HG03097 (cell line): ENCODE measurements at regions not wholly inside any gene's neighbourhood (a gene's known extent, or its start where the extent isn't known, plus 50 kb on each side); places are given as distances from the start of the nearest gene placed in this dataset.
"Not testable (repeated sequence)": the region's sequence is repeated elsewhere in the genome, so short reads cannot be mapped to it uniquely, and the experiment has no call there.

Experiments used
- ATAC-seq: cut with Tn5 transposase; IDR thresholded peaks from one replicate; pipeline ENCODE4 v1.9.1; 2021; ENCODE audit not compliant: unreplicated experiment, low FRiP score

DNA sequence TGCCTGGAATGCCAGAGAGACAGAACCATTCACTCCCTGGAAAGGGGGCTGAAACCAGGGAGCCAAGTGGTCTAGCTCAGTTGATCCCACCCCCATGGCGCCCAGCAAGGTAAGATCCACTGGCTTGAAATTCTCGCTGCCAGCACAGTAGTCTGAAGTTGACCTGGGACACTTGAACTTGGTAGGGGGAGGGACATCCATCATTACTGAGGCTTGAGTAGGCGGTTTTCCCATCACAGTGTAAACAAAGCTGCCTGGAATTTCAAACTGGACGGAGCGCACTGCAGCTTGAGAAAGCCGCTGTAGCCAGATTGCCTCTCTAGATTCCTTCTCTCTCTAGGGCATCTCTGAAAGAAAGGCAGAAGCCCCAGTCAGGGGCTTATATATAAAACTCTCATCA lies 310.7 kb upstream of the DPPA4 start:
- ATAC-seq, result no peak

DNA sequence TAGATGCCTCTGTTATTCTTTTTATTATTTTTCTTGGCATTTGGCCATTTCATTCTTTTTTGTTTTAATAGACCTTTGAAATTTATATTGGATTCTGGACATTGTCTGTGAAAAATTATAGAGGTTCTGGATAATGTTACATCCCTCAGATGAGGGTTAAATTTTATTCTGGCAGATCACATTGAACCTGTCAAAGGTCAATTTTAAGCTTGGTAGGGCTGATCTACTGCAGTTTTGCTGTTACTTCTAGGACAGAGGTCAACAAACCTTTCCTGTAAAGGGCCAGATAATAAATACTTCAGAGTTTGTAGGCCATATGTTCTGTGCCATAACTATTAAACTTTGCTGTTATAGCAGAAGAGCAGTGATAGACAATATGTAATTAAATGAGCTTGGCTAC lies 318.9 kb upstream of the DPPA4 start:
- no peak for ATAC-seq

DNA sequence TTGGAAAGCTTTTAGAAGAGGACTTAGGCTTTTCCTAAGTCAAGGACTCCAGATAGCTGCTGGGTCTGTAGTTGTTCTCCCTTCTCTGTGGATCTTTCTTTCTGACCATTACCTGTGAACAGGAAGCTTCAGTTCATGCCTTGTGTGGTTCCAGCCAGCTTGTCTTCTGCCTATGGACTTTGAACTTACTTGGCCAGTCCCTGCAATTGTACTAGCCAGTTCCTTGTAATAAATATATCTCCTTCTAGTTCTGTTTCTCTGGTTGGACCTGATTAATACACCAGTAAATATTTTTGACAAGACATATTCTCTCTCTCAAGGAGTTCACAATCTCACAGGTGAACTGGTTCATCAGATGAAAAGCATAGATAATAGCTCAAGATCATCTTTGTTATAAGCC lies 341.3 kb upstream of the DPPA4 start:
- ATAC-seq, result no peak

DNA sequence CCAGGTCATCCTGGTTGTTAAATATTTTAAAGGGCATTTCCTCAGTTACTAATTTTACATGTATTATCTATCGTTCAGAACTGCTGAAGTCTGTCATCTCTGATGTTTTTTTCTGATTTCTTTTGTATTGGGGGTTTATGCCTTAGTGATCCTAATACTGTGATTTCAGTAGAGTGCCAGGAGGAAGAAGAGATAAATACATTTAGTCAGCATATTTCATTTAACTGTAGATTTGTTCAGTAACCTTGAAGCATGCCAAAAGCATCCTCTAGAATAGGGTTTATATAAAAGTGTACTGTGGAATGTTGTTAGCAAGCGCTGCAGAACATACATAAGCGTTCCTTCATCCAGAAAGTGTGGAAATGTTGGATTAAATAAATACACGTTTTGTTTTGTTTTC lies 342.3 kb upstream of the DPPA4 start:
- ATAC-seq, result no peak

DNA sequence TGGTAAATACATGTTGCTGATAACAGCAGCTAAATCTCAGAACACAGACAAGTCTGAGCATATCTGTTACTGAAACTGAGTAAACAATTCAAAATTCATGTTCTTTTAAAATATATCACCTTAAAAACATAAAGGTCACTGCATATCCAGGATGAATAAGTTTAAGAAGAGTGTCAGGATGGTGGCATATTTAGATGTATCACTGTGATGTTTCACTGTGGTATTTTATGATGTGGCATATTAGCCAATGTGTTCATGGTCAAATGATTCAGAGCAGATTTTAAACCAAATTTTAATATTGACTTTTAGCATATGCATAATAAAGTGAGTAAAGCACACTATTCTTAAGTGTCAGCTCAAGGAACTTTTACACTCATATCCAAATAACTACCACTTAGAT lies 346.4 kb upstream of the DPPA4 start:
- ATAC-seq, result no peak

DNA sequence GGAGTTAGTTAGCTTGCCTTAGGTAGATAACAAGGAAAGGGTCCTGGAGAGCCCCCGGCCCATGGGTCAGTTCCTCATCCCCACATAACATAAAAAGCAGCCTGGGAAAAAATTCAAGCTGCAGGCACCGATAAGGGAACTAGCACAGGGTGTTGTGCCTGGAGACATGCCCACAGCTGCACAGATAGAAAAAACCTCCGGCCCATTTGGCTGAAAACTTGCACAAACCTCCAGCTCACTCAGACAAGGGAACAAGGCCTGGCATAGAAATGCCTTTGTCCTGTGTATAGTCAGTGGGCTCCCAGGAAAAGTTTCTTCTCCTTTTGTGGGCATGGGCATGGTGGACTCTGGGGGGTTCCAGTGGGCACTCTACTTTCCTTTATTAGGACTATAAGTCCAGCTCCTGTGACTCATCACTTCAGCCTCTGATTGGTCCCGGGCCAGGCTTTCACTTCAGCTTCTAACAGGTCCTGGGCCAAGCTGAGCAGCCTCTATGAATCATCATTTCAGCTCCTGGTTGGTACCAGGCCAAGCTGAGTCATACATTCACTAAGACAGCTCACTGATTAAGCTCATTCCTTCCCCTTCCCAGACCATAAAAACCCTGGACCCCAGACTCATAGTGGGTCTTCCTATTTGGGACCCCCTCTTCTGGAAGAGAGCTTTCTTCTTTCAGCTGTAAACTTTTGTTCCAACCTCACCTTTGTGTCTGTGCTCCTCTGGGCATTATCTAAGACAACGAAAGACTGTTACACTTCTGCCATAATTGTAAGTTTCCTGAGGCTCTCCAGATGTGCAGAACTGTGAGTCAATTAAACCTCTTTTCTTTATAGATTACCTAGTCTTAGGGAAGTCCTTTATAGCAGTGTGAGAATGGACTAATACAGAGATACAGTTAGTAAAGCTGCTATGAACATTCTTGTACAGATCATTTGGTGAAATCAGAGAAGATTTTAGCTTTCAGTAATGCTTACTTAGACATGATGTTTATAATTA lies 348.0 kb upstream of the DPPA4 start:
- no peak for ATAC-seq

DNA sequence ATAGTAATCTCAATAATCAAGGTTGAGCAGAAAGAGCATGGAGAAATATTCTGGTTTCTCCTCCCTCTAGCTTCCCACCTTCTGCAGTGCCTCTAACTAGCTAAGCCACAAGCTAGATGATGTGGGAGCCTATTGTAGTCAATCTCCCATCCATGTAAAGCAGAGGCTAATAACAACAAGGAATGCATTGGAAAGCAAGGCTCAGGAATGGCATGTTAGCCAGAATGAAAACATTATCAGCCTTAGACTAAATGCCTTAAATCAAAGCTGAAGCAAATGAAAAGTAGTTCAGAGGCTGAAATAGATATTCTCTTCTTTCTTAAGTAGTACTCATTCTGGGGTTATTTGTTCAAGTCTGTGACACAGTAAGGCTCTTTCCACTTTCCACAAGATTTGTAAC lies 350.3 kb upstream of the DPPA4 start:
- no peak for ATAC-seq

DNA sequence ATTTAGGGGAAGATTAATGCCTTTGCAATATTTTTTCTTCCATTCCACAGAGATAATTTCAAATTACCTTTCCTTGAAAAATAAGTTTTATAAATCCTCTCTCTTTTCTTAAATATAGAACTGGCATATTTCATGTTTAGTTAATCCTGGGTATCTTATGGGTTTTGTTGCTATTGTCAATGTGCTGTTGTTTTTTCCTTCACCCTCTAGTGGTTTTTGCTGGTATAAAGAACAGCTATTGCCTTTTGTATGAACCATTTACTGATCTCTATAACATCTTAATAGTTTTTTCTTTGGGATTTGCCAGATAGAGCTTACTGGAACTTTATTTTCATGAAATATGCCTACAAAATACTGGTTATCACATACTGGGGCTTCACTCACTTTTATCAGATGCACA lies 359.6 kb upstream of the DPPA4 start:
- ATAC-seq, result no peak

DNA sequence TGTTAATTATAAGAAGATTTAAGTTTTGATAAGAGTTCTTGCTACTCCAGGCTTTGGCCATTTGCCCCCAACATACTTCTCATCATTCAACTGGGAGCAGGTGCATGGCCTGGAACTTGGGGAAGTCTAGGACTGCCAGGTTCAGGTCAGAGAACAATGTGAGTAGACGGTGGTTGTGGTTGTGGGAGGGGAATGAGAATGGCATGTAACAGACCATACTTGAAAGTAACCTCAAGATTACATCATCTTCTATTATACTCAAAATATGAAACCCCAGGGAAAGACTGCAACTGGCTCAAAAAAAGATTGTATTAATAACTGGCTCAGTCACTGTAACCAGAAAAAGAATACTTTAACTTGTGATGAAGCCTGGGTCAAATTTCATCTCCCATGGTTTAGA lies 364.9 kb upstream of the DPPA4 start:
- no peak for ATAC-seq

DNA sequence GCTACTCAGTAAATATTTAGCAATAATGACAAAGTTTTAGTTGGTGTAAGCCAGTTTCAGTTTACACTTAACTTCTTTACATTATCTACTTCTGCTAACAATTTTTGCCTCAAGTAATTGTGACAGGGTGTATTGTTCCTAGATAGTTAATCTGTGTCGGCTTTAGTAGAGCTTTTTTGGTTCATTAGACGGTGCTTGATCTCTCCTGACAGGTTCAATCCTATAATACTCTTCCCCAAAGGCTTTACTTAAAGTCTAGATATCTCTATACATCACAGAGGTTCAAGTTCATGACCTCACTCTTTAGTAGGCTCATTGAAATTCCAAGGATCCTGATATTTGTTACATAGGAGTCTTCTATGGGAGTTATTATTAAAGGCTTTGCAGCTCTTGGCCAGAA lies 365.6 kb upstream of the DPPA4 start:
- ATAC-seq, result no peak

DNA sequence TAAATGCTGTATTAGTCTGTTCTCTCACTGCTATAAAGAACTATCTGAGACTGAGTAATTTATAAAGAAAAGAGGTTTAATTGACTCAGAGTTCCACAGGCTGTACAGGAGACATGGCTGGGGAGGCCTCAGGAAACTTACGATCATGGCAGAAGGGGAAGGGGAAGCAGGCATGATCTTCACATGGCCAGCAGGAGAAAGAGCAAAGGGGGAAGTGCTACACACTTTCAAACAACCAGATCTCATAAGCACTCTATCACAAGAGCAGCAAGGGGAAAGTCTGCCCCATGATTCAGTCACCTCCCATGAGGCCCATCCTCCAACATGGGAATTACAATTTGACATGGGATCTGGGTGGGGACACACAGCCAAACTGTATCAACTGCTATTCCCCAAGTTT lies 367.8 kb upstream of the DPPA4 start:
- ATAC-seq, result not testable (repeated sequence)

DNA sequence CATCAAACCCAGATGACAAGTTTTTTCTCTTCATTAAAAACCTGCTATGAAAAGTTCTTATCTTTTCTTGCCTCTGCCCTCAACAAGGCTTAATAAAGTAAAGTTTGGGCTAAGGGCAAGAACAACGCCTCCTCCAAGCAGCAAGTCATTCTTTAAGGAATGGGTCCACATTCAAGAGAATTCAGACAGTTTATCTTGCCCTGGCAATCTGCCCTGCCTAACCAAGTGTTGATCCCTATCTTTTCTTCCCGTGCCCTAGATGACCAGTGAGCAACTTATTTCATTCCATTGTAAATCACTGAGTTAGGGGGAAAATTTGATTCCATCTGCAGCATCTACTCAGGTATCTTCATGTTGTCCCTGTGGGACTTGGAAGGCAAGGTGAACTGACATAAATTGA lies 370.3 kb upstream of the DPPA4 start:
- ATAC-seq, result no peak

DNA sequence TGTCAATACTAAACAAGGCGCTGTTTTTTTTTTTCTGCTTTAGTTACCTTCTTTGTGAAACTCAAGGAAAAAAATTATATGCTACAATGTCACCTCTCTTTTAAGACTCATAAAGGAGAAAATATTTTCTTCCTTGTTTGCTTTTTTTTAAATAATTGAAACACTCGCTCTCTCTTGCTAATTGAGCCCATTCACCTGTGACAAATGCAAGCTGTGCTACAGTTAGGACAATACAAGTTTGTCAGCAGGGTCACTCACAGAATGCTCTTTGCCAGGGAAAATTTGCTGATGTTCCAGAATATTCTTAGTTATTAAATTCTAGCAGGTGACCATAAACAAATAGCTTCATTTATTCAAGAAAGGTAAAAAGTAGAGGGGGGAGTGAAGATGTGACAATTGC lies 375.9 kb upstream of the DPPA4 start:
- ATAC-seq, result no peak

DNA sequence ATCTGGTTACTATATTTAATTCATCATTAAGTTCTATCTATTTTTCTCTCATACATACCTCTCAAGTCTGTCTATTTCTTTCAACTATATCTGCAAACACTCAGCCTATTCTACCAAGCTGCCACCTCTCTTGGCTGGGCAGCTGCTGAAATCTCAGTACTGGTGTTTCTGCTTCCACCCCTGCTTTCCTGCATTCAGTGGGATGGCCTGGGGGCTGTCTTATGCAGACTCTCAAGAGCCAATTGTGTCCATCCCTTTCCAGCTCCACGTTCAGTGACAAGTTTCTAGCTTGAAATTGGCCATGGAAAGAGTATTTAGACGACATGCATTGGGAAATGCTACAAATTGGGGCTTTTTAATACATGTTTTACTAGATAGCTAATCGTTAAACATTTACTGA lies 378.4 kb upstream of the DPPA4 start:
- ATAC-seq, result no peak

DNA sequence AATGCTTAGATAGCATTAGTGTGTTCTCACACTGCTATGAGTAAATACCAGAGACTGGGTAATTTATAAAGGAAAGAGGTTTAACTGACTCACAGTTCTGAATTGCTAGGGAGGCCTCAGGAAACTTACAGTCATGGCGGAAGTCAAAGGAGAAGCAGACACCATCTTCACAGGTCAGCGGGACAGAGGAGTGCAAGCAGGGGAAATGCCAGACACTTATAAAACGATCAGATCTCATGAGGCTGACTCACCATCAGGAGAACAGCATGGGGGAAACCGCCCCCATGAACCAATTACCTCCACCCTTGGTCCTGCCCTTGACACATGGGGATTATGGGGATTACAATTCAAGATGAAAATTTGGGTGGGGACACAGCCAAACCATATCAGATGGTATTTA lies 381.5 kb upstream of the DPPA4 start:
- no peak for ATAC-seq

DNA sequence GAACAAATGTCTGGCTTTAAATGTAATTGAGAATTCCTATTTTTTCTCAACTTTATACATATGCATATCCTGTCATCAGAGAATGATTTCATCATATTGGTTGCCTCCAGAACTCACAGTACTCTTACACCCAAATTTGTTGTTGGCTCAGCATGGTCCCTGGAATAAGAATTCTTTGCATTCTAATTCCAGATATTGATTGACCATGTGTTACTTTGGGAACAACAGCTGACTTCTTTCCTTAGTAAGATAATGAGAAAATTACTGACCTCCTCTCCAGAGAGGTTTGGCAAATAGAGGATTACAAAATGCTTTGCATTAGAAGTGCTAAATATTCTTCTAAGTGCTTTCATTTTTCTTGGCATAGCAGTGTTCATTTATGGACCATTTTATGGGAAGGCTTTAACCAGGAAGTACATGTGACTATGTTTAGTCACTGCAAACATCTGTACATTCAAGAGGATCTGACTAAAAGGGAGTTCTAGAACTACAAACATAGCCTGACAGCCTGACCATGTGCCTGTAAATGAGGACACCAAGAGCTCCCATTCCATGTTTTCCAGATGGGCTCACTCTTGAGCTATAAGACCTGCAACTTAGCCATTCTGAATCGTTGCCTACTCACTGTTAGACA lies 391.6 kb upstream of the DPPA4 start:
- ATAC-seq, result no peak

DNA sequence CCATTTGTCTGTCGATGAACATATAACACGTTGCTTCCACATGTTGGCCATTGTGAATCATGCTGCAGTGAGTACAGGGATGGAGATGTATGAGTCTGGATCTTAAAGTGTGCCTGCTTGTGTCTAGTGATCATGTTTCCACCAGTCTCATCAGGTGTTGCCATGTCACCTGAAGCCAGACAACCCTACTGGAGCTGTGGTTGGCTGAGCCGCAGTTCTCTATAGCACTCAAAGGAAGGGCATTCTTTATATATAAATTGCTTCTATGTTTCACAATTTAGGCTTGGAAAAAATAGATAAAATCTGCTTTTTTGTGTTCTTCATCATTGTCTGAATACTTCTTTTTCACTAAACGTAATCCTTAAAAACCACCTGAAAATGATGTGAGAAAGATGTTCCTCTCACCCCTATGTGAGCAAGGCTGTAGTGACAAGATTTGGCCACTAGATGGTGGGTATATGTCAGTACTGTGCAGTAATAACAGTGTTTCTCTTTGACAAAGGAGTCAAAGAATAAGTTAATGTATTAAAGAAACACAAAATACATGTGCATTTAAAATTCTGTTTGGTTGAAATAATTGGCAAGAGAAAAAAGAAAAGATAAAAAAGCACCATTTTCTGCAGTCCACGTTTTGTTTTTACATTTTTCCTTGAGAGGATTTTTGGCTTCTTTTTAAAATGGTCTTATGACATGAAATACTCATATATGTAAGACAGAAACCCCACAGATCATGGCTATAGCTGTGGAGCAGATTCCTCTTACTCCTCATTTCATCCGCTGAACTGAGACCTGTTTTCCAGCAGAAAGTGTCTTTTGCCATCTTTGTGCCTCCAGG lies 394.5 kb upstream of the DPPA4 start:
- no peak for ATAC-seq

DNA sequence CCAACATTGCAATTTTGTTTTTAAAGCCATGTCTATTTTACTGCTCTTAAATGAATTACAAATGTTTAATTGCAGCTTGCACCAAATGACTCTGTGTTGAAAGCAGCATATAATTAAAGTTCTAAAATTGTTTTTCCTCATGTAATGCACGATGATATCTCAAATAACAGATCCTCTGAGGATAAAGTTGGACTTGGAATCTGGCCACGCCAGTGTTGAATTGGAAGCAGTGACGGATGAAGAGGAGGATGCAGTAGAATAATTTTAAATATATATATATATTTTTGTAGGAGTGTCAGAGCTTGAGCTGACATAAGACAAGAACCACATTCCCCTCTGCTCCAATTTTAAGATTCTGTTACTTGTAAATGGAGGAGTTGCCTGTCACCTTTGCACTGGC lies 406.6 kb upstream of the DPPA4 start:
- no peak for ATAC-seq

DNA sequence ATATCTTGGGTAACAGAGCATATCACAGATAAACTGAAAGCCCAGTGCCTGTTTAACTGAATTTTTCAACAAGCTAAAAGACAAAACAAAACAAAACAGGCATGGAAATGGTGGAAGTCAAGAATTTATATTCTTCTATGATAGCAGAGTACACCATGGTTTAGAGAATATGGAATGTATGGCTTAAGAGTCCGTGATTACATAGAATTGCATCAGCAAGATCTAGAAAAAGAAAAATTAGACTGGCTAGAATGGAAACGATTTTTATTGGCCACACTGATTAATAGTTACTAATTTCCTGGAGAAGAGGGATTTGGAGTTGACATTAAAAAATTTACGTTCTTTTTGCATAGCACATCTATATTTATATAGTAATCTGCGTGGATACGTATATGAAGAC lies 435.2 kb upstream of the DPPA4 start:
- no peak for ATAC-seq

DNA sequence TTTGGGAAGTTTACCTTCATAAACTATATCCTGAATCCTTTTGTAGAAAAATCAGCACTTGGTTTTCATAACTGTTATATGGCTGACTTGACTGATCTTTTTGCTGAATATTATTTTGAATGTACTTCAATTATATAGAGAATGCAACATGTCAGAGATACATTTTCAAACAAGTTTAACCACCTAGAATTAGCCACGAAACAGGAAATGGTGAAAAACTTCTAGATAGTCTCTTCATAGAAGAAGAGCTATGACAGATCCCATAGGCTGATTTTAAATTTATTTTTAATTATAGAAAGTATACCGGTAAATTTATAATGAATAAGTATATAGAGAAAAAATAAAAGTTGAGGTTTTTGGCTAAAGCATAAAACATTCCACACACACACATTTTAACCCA lies 436.8 kb upstream of the DPPA4 start:
- ATAC-seq, result no peak

DNA sequence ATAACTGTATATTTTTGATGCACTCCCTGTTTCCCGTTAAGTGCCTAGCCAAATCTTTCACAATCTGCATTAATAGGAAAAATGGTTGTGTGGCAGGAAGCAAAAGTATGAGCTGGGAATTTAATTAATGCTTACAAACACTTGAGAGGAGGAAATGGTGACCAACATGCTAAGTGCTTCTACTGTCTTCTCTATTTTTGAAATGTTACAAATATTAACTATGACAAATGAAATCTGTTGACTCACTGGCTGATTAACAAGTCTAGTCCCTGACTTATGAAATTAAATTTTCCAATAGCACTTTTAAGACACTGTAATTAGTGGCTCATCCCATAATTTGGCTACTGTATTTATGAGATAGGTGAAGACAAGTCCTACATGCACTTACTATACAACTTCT lies 446.9 kb upstream of the DPPA4 start:
- ATAC-seq, result no peak
